HG03565 (cell line): ENCODE measurements at regions not wholly inside any gene's neighbourhood (a gene's known extent, or its start where the extent isn't known, plus 50 kb on each side); places are given as distances from the start of the nearest gene placed in this dataset.

Source experiments
- ATAC-seq: cut with Tn5 transposase; IDR thresholded peaks from one replicate; pipeline ENCODE4 v1.9.1; 2021; ENCODE audit warnings: mild to moderate bottlenecking, moderate library complexity; ENCODE audit not compliant: unreplicated experiment

- ATAC-seq = no peak
These were observed 141.1 kb downstream of the SLC15A5 start for GRCh38 chr12:16136219-16136988.

GRCh38 chr12:16135323-16135722 is 142.2 kb downstream of the SLC15A5 start:
- ATAC-seq = no peak

GRCh38 chr12:16130343-16130742 is 147.1 kb downstream of the SLC15A5 start:
- ATAC-seq = no peak

GRCh38 chr12:16121953-16122352 is 155.5 kb downstream of the SLC15A5 start:
- no peak for ATAC-seq

GRCh38 chr12:16119618-16120415 is 157.7 kb downstream of the SLC15A5 start:
- ATAC-seq = no peak

GRCh38 chr12:16118586-16118985 is 158.9 kb downstream of the SLC15A5 start:
- no peak for ATAC-seq

GRCh38 chr12:16112612-16113560 is 164.6 kb downstream of the SLC15A5 start:
- ATAC-seq = no peak

- ATAC-seq = no peak
These were observed 165.4 kb downstream of the SLC15A5 start for GRCh38 chr12:16112130-16112529.

GRCh38 chr12:16110596-16110995 is 166.9 kb downstream of the SLC15A5 start:
- no peak for ATAC-seq

GRCh38 chr12:16103851-16104250 is 173.6 kb downstream of the SLC15A5 start:
- ATAC-seq = no peak

GRCh38 chr12:16100206-16100605 is 177.3 kb downstream of the SLC15A5 start:
- no peak for ATAC-seq

- no peak for ATAC-seq
These were observed 181.1 kb downstream of the SLC15A5 start for GRCh38 chr12:16096273-16096849.

- no peak for ATAC-seq
These were observed 181.9 kb downstream of the SLC15A5 start for GRCh38 chr12:16095531-16096110.

GRCh38 chr12:16094437-16094836 is 183.0 kb downstream of the SLC15A5 start:
- peak; percentile 61 for ATAC-seq

- ATAC-seq = no peak
These were observed 182.7 kb downstream of the DERA start for GRCh38 chr12:16093825-16094224.

- no peak for ATAC-seq
These were observed 179.8 kb downstream of the DERA start for GRCh38 chr12:16090974-16091373.

- ATAC-seq = no peak
These were observed 177.3 kb downstream of the DERA start for GRCh38 chr12:16088421-16088820.
